ENCODE measurements at regions not wholly inside any gene's neighbourhood (a gene's known extent, or its start where the extent isn't known, plus 50 kb on each side); places are given as distances from the start of the nearest gene placed in this dataset.

DNA sequence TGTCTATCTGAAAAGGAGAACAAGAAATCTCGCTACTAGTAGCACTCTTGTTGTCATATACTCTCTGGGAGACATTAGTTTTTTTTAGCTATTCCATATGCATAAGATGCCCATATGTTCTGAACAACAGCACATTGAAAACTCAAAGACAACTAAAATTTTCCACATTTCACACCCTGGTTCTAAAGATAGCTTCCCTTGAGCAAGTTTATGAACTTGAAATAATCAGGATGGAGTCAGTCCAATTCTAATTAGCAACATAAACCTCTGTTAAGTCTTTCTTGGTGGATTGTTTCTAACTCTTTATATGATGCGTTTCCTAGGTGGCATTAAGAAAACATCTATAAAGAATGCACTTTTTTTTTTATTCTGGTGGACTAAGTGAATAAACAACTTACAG is 1095.3 kb downstream of the GRM8 start:
- Histone ChIP-seq H3K9ac (ENCODE audit: insufficient read depth in 1 of 2, low read depth in 2 of 2, low read length in 2 of 2) (no peak overlapping the region), H2AFZ (ENCODE audit: low read depth, low read length) (no peak overlapping the region), H3K4me2 (ENCODE audit: insufficient read depth, low read length) (no peak overlapping the region), H3K4me1 (replicated peaks in 1 of 2; ENCODE audit: control insufficient read depth in 2 of 2, insufficient read depth in 2 of 2, low read length in 2 of 2) (no peaks in the 10 kb centered on the region), H3K27me3 (ENCODE audit: control insufficient read depth in 2 of 2, insufficient read depth in 2 of 2, low read length in 2 of 2) (no peaks in the 10 kb centered on the region), H4K20me1 (replicated peaks; ENCODE audit: control insufficient read depth, insufficient read depth, low read length) (no peaks in the 10 kb centered on the region), H3K9me1 (ENCODE audit: control insufficient read depth, insufficient read depth, low read length) (no peaks in the 10 kb centered on the region), H3K4me3 (no peak overlapping the region), H3K27ac (ENCODE audit: extremely low read depth, low read depth, low read length) (no peak overlapping the region), H3K9me3 (replicated peaks; ENCODE audit: control insufficient read depth, insufficient read depth, low read depth, low read length) (no peaks in the 10 kb centered on the region), H3K79me2 (ENCODE audit: control insufficient read depth, insufficient read depth, low read length) (no peaks in the 10 kb centered on the region), H3K36me3 (ENCODE audit: control insufficient read depth, insufficient read depth, low read length) (no peaks in the 10 kb centered on the region)
- BruUV-seq (replicated peaks) = no TSS peak
- intact Hi-C loops (cut with micrococcal nuclease) = no loop called here
- WGBS (ENCODE audit: insufficient coverage, low coverage, missing lambda C conversion rate) = 0% methylated on average over 2 of the region's 2 CpGs
- no peak for FAIRE-seq
- no peak for DNase-seq (ENCODE audit: extremely low read depth in 1 of 4, low spot score in 3 of 4)
- ChIA-PET POLR2A (no interaction called here), CTCF (ENCODE audit: low intra/inter-chr PET ratio) (no interaction called here)
- ATAC-seq = no peak
- in situ Hi-C loops (cut with MboI) = no loop called here
- TF ChIP-seq TGIF2 (CRISPR knock-in tag; IDR thresholded peaks at IDR 0.05) (no peak), EGR1 (conservative IDR thresholded peaks at IDR 0.05) (no peak), BRF2 (IDR thresholded peaks at IDR 0.05; ENCODE audit: borderline replicate concordance, insufficient read depth, insufficient read length) (no peak), FOXO4 (CRISPR knock-in tag; IDR thresholded peaks at IDR 0.05) (no peak), RCOR1 (IDR thresholded peaks at IDR 0.05; ENCODE audit: borderline replicate concordance in 1 of 2, low read depth in 2 of 2, low read length in 2 of 2) (no peak), NFXL1 (CRISPR knock-in tag; IDR thresholded peaks at IDR 0.05) (no peak), ZKSCAN3 (CRISPR knock-in tag; IDR thresholded peaks at IDR 0.05) (no peak), ILF3 (IDR thresholded peaks at IDR 0.05; ENCODE audit: borderline replicate concordance) (no peak), HNRNPUL1 (IDR thresholded peaks at IDR 0.05; ENCODE audit: low read length) (no peak), TCF15 (CRISPR knock-in tag; IDR thresholded peaks at IDR 0.05) (no peak)
- TF ChIP-seq, protein P1, sequence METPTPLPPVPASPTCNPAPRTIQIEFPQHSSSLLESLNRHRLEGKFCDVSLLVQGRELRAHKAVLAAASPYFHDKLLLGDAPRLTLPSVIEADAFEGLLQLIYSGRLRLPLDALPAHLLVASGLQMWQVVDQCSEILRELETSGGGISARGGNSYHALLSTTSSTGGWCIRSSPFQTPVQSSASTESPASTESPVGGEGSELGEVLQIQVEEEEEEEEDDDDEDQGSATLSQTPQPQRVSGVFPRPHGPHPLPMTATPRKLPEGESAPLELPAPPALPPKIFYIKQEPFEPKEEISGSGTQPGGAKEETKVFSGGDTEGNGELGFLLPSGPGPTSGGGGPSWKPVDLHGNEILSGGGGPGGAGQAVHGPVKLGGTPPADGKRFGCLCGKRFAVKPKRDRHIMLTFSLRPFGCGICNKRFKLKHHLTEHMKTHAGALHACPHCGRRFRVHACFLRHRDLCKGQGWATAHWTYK (CRISPR knock-in tag; IDR thresholded peaks at IDR 0.05) = no peak
- TF ChIP-seq, protein P2, sequence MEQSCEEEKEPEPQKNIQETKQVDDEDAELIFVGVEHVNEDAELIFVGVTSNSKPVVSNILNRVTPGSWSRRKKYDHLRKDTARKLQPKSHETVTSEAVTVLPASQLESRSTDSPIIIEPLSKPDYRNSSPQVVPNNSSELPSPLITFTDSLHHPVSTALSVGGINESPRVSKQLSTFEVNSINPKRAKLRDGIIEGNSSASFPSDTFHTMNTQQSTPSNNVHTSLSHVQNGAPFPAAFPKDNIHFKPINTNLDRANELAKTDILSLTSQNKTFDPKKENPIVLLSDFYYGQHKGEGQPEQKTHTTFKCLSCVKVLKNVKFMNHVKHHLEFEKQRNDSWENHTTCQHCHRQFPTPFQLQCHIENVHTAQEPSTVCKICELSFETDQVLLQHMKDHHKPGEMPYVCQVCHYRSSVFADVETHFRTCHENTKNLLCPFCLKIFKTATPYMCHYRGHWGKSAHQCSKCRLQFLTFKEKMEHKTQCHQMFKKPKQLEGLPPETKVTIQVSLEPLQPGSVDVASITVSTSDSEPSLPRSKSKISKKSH (CRISPR knock-in tag; IDR thresholded peaks at IDR 0.05) = no peak
